ENCODE measurements at regions not wholly inside any gene's neighbourhood (a gene's known extent, or its start where the extent isn't known, plus 50 kb on each side); places are given as distances from the start of the nearest gene placed in this dataset.
"Not testable (repeated sequence)": the region's sequence is repeated elsewhere in the genome, so short reads cannot be mapped to it uniquely, and the experiment has no call there.

DNA sequence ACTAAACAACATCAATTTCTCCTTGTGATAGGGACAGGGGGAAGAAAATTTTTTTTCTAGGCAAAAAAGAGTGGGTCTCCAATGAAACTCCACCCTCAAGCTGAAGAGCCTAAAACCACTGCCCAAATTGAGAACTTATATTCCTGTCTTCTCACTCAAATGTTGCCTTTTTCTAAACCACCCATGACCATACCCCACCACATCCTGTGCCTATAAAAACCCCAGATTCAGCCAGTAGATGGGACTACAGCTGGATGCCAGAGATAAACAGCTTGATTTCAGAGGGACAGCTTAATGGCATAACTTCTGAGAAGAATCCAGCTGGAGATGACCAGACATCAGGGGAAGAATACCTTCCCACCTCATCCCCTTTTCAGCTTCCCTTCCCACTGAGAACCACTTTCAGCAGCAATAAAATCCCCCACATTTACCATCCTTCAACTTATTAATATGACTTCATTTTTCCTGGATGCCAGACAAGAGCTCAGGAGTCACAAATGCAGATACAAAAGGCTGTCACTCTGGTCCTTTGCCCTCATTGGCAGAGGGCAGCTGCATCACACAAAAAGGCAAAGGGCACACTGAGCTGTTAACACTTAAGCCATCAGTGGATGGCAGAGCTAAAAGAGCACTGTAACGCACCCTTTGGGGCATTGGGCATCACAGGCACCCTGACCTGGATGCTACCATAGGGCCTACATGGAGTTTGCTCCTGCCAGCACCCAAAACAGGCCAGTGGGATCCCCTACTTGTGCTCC is 972.5 kb upstream of the CTNND2 start:
- no peak for DNase-seq (ENCODE audit: low read depth)

DNA sequence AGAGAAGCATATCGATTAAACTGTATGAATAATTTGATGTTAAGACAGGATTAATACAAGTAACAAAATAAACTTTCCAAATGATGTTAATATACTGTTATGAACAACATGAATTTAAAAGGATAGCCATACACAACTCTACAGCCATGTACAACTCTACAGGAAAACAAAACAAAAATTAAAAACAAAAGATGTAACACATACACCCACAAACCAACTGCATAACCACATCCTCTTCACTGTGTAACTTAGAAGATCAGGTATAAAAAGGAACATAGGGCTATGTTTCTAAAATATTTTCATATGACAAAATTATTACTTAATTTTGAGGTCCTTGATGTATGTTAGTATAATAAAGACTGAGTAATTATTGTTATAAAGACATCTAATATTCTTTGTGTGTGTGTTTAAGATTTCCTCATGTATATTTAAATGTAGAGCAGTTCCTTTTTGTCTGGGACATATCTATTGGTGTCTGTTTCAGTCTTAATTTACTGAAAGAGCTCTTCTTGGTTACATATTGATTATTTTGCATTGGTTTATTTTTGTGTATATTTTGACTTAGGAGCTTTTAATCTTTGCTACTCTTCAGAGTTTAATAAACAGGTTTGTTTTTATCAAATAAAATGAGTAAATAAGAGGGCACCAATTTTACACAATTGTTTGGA is 966.8 kb upstream of the CTNND2 start:
- DNase-seq (ENCODE audit: low read depth): no peak

DNA sequence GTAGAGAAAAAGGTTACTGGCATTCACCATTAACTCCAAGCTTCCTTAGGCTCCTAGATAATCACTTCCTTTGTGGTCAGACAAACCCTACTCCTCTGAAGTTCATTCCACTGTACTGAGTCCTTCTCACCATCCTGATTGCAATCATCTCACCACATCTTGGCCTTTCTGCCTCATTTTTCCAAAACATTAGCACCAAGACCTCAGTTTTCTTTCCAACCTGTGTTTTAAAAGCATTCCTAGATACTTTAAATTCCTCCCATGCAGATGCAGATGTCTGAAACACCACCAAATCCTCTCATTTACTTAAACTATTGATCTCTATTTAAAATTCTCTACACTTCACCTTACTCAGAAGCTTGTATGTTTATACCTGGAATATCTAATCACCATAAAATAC is 961.3 kb upstream of the CTNND2 start:
- no peak for DNase-seq (ENCODE audit: low read depth)

DNA sequence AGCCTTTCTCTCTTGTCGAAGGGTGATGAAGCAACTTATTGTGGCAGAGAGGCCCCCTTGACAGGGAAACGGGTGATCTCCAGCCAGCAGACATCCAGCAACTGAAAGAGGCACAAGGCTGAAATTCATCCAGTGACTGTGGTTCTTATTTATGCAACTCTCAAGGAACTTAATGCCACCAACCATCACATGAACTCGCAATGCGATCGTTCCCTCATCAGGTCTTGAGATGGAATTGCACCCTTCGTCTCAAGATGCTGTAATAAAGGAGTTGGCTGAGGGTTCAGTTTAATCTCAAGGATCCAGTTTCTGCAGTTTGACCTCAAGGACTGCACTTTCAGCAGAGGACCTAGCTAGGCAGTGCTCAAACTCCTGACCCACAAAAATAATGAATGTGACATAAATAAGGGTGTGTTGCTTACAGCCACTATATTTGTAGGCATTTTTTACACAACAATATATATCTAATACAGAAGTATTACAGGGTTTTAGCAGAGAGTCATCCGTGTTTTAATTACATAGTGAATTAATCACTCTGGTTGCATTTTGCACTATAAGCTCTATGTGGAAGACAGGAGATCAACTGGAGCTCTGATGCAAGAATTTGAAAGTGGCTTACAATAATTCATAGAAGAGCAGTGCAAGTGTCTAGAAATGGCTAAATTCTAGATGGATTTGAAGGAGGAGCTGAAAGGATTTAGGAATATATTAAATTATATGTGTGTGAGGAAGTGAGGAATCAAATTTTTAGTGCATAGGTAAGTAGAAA is 957.8 kb upstream of the CTNND2 start:
- DNase-seq (ENCODE audit: low read depth): no peak

DNA sequence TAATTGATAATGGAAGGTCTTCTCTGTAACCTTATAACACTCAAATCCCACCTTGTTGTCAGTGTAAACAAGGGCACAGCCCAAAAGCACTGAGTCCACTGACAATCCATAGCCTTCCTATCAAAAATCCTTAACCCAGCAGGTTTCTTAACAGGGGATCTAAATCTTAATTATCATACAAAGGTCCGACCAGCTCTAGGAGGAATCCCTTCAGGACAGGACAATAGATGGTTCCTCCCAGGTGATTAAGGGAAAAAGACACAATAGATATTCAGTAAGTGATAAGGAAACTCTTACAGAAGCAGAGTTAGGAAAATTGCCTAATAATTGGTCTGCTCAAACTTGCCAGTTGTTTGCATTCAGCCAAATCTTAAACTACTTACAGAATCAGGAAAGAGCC is 951.9 kb upstream of the CTNND2 start:
- DNase-seq (ENCODE audit: low read depth): not testable (repeated sequence)

DNA sequence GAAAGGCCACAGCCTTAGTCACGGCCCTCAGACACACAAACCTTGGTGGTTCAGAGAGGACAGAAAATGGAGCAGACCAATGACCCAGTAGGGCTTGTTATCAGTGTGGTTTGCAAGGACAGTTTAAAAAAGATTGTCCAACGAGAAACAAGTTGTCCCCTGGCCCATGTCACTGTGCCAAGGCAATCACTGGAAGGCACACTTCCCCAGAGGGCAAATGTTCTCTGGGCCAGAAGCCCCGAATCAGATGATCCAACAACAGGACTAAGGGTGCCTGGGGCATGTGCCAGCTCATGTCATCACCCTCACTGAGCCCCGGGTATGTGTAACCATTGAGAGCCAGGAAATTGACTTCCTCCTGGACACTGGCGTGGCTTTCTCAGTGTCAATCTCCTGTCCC is 950.1 kb upstream of the CTNND2 start:
- no peak for DNase-seq (ENCODE audit: low read depth)

DNA sequence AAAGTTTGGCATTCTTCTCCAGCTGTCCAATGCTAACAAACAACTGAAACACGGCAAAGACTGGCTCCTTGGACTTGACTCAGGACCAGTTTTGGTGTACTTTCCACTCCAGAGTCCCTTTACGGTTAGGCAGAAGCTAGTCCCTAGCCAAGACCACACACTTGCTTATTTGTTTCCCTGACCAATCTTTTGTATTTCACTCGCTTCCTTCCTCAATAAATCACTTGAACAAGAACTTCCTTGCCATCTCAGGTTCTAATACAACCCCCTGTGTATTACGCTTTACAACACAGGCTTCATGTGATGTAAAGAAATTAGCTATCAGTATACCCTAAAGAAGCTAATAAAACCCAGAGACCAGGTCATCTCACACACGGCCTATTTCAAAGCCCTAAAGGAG is 947.5 kb upstream of the CTNND2 start:
- no peak for DNase-seq (ENCODE audit: low read depth)

DNA sequence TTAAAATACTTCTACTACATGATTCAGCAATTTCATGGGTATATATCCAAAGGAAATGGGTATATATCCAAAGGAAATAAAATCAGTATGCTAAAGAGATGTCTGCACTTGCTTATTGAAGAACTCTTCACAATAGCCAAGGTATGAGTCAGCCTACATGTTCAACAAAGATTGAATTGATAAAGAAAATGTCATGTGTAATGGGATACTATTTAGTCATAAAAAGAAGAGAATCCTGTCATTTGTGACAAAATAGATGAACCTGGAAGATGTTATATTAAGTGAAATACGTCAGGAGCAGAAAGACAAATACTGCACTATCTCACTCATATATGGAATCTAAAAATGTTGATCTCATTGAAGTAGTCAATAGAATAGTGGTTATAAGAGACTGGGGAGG is 944.5 kb upstream of the CTNND2 start:
- no peak for DNase-seq (ENCODE audit: low read depth)

DNA sequence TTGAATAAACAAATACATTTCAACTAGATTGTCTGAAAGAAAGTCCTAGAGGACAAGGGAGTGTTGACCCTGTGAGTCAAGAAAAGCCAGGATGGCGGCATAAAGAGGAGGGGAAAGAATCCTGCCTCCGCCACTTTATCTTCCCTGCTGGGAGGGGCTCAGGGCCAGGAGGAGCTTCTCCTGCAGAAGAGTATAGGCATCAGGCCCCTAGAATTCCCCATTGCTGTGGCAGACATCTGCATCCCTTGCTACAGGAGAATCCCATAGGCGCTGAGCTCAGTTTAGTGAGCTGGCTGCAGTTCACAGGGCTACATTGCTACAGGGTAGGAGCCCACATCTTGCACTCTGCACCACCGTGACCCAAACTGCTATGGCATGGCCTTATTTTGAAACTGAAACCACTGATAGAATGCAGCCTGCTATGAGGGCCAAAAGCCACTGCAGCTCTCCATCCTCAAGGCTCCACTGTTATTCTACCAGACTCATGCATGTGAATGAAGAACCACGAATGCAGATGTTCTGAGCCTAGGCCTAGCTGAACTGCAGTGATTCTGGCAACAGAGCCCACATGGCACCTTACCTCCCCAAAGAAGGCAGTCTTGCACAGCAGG is 941.4 kb upstream of the CTNND2 start:
- DNase-seq (ENCODE audit: low read depth): no peak

DNA sequence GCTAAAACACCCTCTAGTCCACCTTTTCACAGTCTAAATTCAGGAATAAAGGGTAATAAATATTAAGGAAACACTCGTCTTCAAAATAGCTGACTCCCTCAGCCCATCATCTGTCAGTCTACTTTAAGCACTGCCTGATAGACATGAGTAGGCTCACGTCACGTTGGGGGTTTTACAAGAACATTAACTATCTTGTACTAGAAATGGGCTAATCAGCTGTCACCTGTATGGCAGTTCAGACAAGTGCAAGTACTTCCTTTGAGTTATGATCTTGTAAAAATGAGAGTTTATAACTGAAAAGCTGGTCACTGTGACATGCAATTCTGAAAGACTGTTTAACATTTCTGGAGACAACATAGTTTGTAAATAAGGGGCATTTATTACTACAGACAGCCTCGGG is 936.7 kb upstream of the CTNND2 start:
- DNase-seq (ENCODE audit: low read depth): no peak

DNA sequence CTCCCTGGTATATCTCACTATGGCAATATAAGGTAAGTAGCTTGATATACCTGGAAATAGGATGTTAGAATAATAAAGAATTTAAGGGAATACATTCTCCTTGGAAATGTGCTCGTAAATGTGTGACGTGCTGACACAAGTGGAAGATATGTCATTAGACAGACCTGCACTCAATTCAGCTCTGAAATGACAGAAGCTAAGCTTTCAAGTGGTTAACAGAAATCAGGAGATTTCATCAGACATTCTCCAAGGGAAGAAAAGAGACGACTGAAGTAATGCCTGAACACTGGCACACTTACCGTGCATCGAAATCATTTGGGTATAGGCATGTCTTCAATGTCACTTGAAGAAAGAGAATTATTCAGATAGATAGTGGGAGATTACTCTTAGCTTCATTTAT is 933.3 kb upstream of the CTNND2 start:
- no peak for DNase-seq (ENCODE audit: low read depth)

DNA sequence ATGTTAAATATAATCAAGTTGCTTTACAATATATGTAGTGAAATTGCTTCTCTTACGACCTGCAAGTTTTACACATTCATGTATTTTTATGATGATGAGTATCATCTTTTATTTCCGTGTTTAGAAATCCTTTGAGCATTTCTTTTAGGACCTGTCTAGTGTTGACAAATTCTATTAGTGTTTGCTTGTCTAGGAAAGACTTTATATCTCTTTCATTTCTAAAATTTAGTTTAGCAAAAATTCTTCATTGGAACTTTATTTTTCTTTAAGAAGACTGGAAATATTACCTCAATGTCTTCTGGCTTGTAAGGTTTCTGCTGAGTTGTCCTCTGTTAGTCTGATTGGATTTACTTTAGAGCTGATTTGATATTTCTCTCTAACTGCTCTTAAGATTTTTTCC is 920.9 kb upstream of the CTNND2 start:
- no peak for DNase-seq (ENCODE audit: low read depth)

DNA sequence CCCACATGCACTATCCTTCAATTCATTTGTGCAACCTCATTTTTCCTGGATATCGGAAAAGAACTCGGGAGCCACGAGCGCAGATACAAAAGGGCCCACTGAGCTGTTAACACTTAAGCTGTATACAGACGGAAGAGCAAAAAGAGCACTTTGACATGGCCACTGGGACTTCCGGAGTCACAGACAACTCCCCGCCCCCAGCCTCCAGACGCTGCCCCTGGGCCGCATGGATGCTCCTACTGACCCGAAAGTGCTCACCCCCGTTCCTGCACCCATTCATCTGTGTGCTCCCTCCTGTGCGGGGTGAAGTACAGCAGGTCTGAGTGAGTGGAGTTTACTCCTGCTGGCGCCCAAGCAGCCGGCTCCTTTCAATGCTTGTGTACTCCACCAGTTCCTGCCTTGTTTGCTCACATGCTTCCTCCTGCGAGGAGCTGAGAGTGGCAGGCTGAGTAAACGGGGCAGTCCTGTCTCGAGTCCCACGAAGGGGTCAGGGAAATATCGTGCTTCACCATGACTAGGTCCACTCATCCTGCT is 901.0 kb upstream of the CTNND2 start:
- DNase-seq (ENCODE audit: low read depth): no peak

DNA sequence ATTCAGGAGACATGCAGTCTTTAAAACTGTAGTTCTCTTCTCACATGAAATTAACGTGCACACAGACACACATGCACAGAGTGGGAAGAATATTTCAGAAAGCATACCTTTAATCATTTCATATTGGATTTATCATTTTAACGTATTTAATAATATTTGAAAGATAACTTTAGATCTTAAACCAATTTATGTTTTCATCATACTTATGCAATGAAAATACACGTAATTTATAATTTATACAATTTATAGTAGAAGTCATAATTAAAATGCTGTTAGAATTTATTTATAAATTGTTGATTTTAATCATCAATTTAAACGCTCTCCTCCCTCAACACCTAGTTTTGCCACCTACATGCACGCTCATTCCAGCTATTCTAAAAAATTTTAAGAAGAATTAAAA is 894.9 kb upstream of the CTNND2 start:
- DNase-seq (ENCODE audit: low read depth): no peak

DNA sequence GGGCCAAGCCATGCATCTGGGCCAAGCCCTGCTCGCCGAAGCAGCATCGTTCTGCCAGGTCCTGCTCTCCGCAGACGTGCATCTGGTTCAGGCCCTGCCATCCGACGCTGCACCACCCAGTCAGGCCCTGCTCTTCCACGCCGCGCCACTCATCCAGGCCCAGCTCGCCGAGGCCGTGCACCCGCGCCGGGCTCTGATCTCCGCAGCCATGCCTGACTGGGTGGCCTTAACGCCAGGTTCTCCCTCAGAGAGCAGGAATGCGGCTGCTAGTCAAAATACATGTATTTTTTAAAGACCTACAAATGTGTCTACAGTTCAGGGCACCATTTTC is 891.1 kb upstream of the CTNND2 start:
- no peak for DNase-seq (ENCODE audit: low read depth)

DNA sequence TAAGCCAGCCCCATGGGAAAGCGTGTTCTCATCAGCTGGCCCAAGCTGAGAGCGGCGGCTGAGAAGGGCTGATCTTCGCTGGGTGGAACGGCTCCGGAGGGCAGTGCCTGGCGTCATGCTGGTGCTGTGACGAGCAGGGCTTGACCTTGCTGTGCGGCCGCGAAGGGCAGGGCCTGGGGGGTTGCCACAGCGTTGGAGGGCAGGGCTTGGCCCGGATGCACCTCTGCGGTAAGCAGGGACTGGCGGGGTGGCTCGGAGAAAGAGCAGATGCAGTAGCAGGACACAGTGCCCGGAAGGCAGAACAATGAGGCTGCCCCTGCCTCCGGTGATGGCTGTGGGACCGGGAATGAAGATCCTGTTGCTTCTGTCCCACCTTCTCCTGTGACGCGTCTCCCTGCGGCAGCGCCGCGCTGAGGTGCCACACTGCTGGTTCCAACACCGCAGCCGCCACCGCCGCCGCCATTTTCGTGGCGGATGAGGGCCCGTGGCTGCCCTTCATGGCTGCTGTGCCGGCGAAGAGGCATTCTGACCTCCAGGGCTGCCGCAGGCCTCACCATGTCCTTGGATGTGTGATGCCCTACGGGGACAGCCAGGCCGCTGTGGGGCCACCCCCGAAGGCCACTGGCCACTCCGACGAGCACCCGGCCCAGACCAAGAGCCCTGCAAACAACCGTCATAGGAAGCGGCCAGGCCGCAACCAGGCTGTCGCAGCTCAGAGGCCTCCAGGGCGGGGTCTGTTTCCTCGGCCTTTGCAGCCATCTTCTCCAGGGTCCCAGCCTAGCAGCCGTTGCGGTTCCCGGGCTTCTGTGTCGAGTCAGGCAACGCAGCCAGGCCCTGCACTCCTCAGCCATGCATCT is 890.5 kb upstream of the CTNND2 start:
- no peak for DNase-seq (ENCODE audit: low read depth)

DNA sequence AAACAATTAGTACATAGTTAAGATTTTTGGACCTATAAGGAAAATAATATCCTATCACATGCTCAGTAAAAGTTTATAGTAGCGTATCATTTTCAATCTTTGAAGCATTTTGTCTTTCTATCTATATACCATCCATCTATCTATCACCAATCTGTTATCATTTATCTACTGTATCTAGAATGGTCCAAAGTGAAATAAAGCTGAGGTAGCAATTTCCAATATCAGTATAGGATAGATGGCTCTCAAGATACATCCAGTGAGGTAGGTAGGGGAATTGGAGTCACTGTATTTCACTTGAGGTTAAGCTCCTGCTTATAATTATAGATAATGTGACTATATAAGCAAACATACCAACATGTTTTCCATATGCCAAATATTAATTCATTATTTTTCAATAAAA is 889.1 kb upstream of the CTNND2 start:
- no peak for DNase-seq (ENCODE audit: low read depth)

DNA sequence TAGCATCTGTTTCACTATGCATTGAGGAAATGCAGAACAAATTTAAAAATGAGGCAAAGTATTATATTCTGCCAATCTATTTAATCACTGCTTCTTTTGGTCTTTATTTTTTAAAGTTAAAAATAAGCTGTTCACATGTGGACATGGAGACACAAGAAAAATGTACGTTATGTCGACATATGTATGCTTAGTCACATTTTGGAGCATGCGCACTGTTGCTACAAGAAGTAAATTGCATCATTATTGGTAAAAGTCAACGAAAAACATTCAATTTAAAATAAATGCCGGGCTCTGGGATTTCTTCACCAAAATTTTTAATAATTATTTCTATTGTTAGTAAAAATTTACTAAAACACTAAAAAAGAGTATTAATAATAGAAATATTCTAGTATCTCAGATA is 876.3 kb upstream of the CTNND2 start:
- DNase-seq (ENCODE audit: low read depth): no peak

DNA sequence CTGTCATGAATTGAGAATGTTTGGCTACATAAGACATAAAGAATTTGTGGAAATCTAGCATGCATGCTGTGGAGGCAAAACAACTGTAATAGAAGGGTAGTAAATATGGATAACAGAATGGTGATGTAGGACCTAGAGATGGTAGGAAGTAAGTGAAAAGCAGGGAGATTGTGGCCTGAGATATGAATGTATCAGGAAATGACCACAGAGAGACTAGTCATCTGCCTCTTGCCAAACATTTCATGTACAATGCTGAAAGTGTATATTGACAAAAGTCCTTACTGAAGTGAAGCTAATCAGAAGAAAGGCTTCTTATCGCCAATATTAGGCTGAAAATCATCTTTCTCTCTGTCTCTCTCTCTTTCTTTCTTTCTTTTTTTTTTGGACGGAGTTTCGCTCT is 873.1 kb upstream of the CTNND2 start:
- DNase-seq (ENCODE audit: low read depth): no peak

DNA sequence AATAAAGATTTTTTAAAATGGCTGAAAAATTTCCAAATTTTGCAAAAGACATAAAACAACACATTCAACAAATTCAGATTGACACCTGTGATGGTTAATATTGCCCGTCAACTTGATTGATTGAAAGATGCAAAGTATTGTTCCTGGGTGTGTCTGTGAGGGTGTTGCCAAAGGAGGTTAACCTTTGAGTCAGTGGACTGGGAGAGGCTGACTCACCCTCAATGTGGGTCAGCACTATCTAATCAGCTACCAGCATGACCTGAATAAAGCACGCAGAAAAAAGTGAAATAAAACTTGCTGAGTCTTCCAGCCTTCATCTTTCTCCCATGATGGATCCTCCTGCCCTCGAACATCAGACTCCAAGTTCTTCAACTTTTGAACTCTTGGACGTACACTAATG is 868.0 kb upstream of the CTNND2 start:
- no peak for DNase-seq (ENCODE audit: low read depth)

DNA sequence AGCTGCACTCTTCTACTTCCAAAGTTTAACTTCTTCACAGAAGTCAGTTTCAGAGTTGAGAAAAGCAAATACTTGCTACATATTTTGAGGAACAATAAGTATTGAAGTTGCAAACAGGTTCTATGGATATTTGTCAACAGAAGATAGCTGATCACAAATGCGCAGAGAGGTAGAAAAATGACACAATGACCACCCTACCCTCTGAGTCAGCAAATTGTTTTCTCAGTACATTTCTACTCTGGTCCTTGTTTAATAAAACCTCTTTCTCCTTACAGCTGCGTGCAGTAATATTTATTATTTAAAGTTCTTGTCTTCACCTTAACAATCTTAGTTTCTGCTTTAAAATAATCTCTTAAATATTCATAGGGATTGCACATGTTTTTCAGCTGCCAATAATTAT is 855.1 kb upstream of the CTNND2 start:
- no peak for DNase-seq (ENCODE audit: low read depth)

DNA sequence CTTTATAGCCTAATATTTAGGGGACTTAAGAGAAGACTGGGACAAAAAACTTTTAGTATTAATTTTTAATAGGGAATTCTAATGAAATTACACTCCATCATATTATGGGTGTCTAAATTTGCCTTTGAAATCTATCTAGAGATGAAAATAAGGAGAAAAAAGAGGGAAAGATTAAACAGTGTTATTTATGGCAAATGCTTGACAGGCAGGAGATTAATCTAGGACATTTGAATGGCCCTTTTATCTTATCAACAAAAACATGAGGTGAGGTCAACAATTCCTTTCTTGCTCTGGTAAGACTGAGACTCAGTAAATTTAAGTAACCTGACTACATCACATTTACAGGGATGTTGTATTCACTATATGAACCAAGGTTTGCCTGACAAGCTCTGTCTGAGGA is 852.8 kb upstream of the CTNND2 start:
- no peak for DNase-seq (ENCODE audit: low read depth)
